OCI-LY7 (cell line): ENCODE measurements at regions not wholly inside any gene's neighbourhood (a gene's known extent, or its start where the extent isn't known, plus 50 kb on each side); places are given as distances from the start of the nearest gene placed in this dataset.
"Not testable (repeated sequence)": the region's sequence is repeated elsewhere in the genome, so short reads cannot be mapped to it uniquely, and the experiment has no call there.

Source experiments
- BruUV-seq: library from RNA; stranded (reverse); fragments of 400-500 nt; replicated peaks from 2 replicates; lab custom pipeline; 2021; lab: Mats Ljungman, UMichigan
- CTCF ChIA-PET: fragments of 300-600 bp; sonication (Branson Sonifier 250); formaldehyde crosslinking; loops from one replicate; lab custom pipeline; 2022; ENCODE audit warnings: antibody characterized with exemption; ENCODE audit not compliant: unreplicated experiment; lab: Charles Lee
- POLR2A ChIA-PET: fragments of 300-600 bp; sonication (Branson Sonifier 250); formaldehyde crosslinking; loops from one replicate; lab custom pipeline; 2022; ENCODE audit warnings: antibody characterized with exemption; lab: Charles Lee
- DNase-seq: peaks from one replicate; pipeline ENCODE4 v3.0.0-alpha.2; 2015; ENCODE audit warnings: low spot score
- H2AFZ ChIP-seq: fragments of 200-600 bp; sonication (generic), shearing (Covaris generic); 2 replicates; pipeline ENCODE4 v1.6.1; 2014; ENCODE audit warnings: mild to moderate bottlenecking, antibody characterized with exemption, low read length, moderate library complexity
- H3K27ac ChIP-seq: fragments of 200-600 bp; sonication (generic); 2 replicates; pipeline ENCODE4 v1.5.1; 2014; ENCODE audit warnings: mixed run types, low read depth, mild to moderate bottlenecking, moderate library complexity, low read length, inconsistent platforms; ENCODE audit not compliant: poor library complexity, severe bottlenecking
- H3K36me3 ChIP-seq: fragments of 200-600 bp; sonication (generic); 2 replicates; pipeline ENCODE4 v1.6.1; 2014; ENCODE audit warnings: mild to moderate bottlenecking, antibody characterized with exemption, low read length, moderate library complexity, mixed read lengths; ENCODE audit not compliant: insufficient read depth
- H3K4me1 ChIP-seq: fragments of 200-600 bp; sonication (generic); 2 replicates; pipeline ENCODE4 v1.5.1; 2014; ENCODE audit warnings: mild to moderate bottlenecking, low read length; ENCODE audit not compliant: insufficient read depth, poor library complexity, severe bottlenecking
- H3K4me2 ChIP-seq: fragments of 200-600 bp; sonication (generic); 2 replicates; pipeline ENCODE4 v1.6.1; 2014; ENCODE audit warnings: mild to moderate bottlenecking, low read length
- H3K4me3 ChIP-seq: fragments of 200-600 bp; sonication (generic); 2 replicates; pipeline ENCODE4 v1.5.1; 2014; ENCODE audit warnings: mild to moderate bottlenecking, low read depth, low read length; ENCODE audit not compliant: poor library complexity, severe bottlenecking
- H3K79me2 ChIP-seq: fragments of 200-600 bp; sonication (generic); 2 replicates; pipeline ENCODE4 v1.6.1; 2016; ENCODE audit warnings: low read depth, mild to moderate bottlenecking, low read length, moderate library complexity, mixed read lengths; ENCODE audit not compliant: insufficient read depth
- H3K9me2 ChIP-seq: fragments of 200-600 bp; sonication (generic); 2 replicates; pipeline ENCODE4 v1.6.1; 2016; ENCODE audit warnings: mild to moderate bottlenecking, low read length, mixed read lengths; ENCODE audit not compliant: insufficient read depth
- H3K9me3 ChIP-seq: fragments of 200-600 bp; sonication (generic); 2 replicates; pipeline ENCODE4 v1.6.1; 2014; ENCODE audit warnings: mild to moderate bottlenecking, mixed run types, low read length, mixed read lengths
- H4K20me1 ChIP-seq: fragments of 200-600 bp; sonication (generic); 2 replicates; pipeline ENCODE4 v1.6.1; 2014; ENCODE audit warnings: mild to moderate bottlenecking, antibody characterized with exemption, low read length, moderate library complexity, mixed read lengths; ENCODE audit not compliant: insufficient read depth
- CTCF ChIP-seq: fragments of 200-600 bp; sonication (generic); conservative IDR thresholded peaks from 2 replicates; pipeline ENCODE4 v1.5.1; 2014; ENCODE audit warnings: mild to moderate bottlenecking, antibody characterized with exemption, low read length, moderate library complexity, mixed read lengths
- EZH2phosphoT487 ChIP-seq: fragments of 200-600 bp; sonication (generic); IDR thresholded peaks from 2 replicates; pipeline ENCODE4 v1.6.1; 2018; ENCODE audit warnings: low read depth, borderline replicate concordance, mild to moderate bottlenecking, mixed run types, antibody characterized with exemption, low read length, moderate library complexity, mixed read lengths
- intact Hi-C: fragments of 100-400 bp; cut with micrococcal nuclease; formaldehyde crosslinking; loops from one replicate; pipeline ENCODE4 v1.10.0; 2022; ENCODE audit not compliant: unreplicated experiment

- H3K4me2 ChIP-seq, result no peak overlapping the region
- no peaks in the 10 kb centered on the region for H3K9me3 ChIP-seq
- CTCF ChIA-PET, result no interaction called here
- no peak for TF ChIP-seq EZH2phosphoT487
- TF ChIP-seq CTCF, result no peak
- no peaks in the 10 kb centered on the region for H3K4me1 ChIP-seq
- intact Hi-C loops, result no loop called here
- no peak for DNase-seq
- no peak overlapping the region for H3K4me3 ChIP-seq
- no peaks in the 10 kb centered on the region for H3K36me3 ChIP-seq
- H3K79me2 ChIP-seq, result no peaks in the 10 kb centered on the region
- no peak overlapping the region for H3K27ac ChIP-seq
- H3K9me2 ChIP-seq, result no peaks in the 10 kb centered on the region
- H4K20me1 ChIP-seq, result no peaks in the 10 kb centered on the region
- POLR2A ChIA-PET, result no interaction called here
- H2AFZ ChIP-seq, result no peak overlapping the region
- BruUV-seq, result no TSS peak
Observed at GRCh38 chr1:229017091-229017490, 253.8 kb upstream of the RAB4A start.

- ChIA-PET POLR2A (interaction anchor here (0.6 kb wide), 1 partner anchor 606 kb away, joined by 3 read pairs; no protein-coding TSS in a partner anchor), CTCF (no interaction called here)
- BruUV-seq, result no TSS peak
- Histone ChIP-seq H3K27ac (no peak overlapping the region), H3K4me3 (no peak overlapping the region), H4K20me1 (no peaks in the 10 kb centered on the region), H3K9me2 (no peaks in the 10 kb centered on the region), H2AFZ (no peak overlapping the region), H3K4me1 (no peaks in the 10 kb centered on the region), H3K36me3 (no peaks in the 10 kb centered on the region), H3K79me2 (no peaks in the 10 kb centered on the region), H3K9me3 (no peaks in the 10 kb centered on the region), H3K4me2 (no peak overlapping the region)
- no peak for TF ChIP-seq CTCF
- no peak for TF ChIP-seq EZH2phosphoT487
- DNase-seq, result no peak
- intact Hi-C loops, result no loop called here
Observed at GRCh38 chr1:229018674-229019295, 252.1 kb upstream of the RAB4A start.

GRCh38 chr1:229019663-229020271 lies 251.1 kb upstream of the RAB4A start:
- POLR2A ChIA-PET, result no interaction called here
- H3K4me3 ChIP-seq, result no peak overlapping the region
- DNase-seq, result no peak
- no peak overlapping the region for H2AFZ ChIP-seq
- H3K27ac ChIP-seq, result no peak overlapping the region
- H3K9me2 ChIP-seq, result no peaks in the 10 kb centered on the region
- CTCF ChIA-PET, result no interaction called here
- H3K36me3 ChIP-seq, result no peaks in the 10 kb centered on the region
- no peaks in the 10 kb centered on the region for H3K79me2 ChIP-seq
- H4K20me1 ChIP-seq, result no peaks in the 10 kb centered on the region
- TF ChIP-seq CTCF, result no peak
- TF ChIP-seq EZH2phosphoT487, result no peak
- no peaks in the 10 kb centered on the region for H3K9me3 ChIP-seq
- intact Hi-C loops, result no loop called here
- no peaks in the 10 kb centered on the region for H3K4me1 ChIP-seq
- no TSS peak for BruUV-seq
- H3K4me2 ChIP-seq, result no peak overlapping the region

- H3K9me3 ChIP-seq, H3K4me3 ChIP-seq, POLR2A ChIA-PET, H3K27ac ChIP-seq, H3K4me2 ChIP-seq, BruUV-seq, DNase-seq, H3K36me3 ChIP-seq, H3K79me2 ChIP-seq, H3K9me2 ChIP-seq, H3K4me1 ChIP-seq, H2AFZ ChIP-seq, CTCF ChIA-PET, H4K20me1 ChIP-seq, intact Hi-C loops: not testable (repeated sequence)
Observed at GRCh38 chr1:229021034-229021433, 249.9 kb upstream of the RAB4A start.
